RWPE1 (cell line): ENCODE measurements at regions not wholly inside any gene's neighbourhood (a gene's known extent, or its start where the extent isn't known, plus 50 kb on each side); places are given as distances from the start of the nearest gene placed in this dataset.

ENCODE experiments used
- CTCF ChIA-PET: fragments of 350-600 bp; sonication (Branson Sonifier 250); formaldehyde crosslinking; extraction: SDS; loops from one replicate; lab custom pipeline; 2021; lab: Yijun Ruan, JAX
- POLR2A ChIA-PET: fragments of 400-600 bp; formaldehyde crosslinking; extraction: SDS; loops from one replicate; lab custom pipeline; 2020; ENCODE audit warnings: antibody characterized with exemption; ENCODE audit not compliant: low non-redundant PET; lab: Yijun Ruan, JAX
- DNase-seq: peaks from one replicate; pipeline ENCODE4 v3.0.0; 2012; ENCODE audit warnings: low spot score
- H3K27ac ChIP-seq: fragments of 450-650 bp; 2 replicates; pipeline ENCODE4 v1.5.1; 2017
- TF ChIP-seq, protein P1 (sequence below): fragments of 450-650 bp; conservative IDR thresholded peaks from 2 replicates; pipeline ENCODE4 v1.5.1; 2017; ENCODE audit warnings: low read depth, mild to moderate bottlenecking

DNA sequence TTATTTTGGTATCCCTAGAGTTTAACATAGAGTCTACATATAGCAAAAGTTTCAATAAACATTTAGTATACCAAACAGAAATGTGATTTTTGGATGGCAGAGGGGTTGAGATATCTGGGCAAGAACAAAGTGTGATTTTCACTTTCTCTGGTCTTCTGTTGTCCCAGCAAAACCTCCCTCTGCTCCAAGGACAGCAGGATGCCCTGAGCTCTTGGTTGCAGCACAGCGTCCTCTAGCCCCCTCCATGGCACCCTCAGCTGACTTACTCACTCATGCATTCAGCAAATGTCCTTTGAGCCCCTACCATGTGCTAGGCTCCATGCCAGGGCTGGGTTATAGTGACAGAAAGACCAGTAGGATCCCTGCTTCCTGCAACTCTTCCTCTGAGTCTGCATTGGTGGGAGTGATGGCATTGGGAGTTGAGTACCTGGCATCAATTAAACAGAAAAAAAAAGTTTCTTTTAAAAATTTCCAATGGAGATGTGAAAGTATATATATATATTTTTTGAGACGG lies 104.8 kb upstream of the UBL3 start:
- POLR2A ChIA-PET = no interaction called here
- TF ChIP-seq, protein P1, sequence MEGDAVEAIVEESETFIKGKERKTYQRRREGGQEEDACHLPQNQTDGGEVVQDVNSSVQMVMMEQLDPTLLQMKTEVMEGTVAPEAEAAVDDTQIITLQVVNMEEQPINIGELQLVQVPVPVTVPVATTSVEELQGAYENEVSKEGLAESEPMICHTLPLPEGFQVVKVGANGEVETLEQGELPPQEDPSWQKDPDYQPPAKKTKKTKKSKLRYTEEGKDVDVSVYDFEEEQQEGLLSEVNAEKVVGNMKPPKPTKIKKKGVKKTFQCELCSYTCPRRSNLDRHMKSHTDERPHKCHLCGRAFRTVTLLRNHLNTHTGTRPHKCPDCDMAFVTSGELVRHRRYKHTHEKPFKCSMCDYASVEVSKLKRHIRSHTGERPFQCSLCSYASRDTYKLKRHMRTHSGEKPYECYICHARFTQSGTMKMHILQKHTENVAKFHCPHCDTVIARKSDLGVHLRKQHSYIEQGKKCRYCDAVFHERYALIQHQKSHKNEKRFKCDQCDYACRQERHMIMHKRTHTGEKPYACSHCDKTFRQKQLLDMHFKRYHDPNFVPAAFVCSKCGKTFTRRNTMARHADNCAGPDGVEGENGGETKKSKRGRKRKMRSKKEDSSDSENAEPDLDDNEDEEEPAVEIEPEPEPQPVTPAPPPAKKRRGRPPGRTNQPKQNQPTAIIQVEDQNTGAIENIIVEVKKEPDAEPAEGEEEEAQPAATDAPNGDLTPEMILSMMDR = no peak
- CTCF ChIA-PET = no interaction called here

DNA sequence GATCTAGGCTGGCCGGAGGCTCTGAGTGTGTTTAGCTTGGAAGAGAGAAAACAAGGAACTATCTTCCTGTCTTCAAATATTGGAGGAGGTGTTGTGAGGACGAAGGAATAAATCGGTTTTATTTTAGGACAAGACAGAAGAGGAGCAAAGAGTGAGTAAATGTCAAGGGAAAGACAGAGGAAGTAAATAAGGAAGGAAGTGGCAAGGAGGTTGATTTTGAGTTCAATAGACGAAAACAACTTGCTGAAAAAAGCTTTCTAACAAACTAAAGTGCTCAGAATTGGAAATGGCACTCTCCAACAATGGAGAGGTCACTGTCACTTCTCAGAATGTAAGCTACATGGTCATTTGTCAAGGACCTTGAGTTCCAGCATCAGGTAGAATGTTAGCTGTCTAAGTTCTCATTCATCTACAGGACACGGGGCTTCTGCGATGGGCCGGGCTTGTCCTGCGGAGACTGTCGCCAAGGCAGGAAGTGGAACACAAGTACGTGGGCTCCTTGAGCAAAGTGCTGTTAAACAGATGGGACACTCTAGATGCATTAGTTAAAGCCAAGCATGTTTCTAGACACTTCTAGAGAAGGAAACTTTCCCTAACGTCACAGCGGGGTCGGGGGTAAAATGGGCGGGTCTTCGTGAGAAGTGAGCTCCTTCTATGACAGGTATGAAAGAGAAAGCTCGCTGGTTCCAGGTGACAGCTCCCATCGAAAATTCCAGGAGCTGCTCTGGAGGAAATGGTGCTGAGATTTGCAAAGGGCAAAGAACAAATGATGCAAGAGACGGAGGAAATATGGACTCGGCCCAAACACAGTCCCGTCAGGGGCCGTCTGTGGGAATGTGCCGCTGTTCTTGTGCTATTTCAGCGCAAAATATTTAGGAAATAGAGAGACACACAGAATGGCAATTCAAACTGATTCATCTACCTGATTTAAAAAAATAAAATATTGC lies 103.9 kb upstream of the UBL3 start:
- DNase-seq = no peak
- POLR2A ChIA-PET = no interaction called here
- no peak overlapping the region for H3K27ac ChIP-seq
- CTCF ChIA-PET = interaction anchor here (0.6 to 1.2 kb wide), 2 partner anchors 10 to 183 kb away, joined by 3 read pairs; no protein-coding TSS in a partner anchor
- TF ChIP-seq, protein P1 = no peak

More for the DNA sequence above, 104.8 kb upstream of the UBL3 start:
- DNase-seq = no peak
- no peak overlapping the region for H3K27ac ChIP-seq

DNA sequence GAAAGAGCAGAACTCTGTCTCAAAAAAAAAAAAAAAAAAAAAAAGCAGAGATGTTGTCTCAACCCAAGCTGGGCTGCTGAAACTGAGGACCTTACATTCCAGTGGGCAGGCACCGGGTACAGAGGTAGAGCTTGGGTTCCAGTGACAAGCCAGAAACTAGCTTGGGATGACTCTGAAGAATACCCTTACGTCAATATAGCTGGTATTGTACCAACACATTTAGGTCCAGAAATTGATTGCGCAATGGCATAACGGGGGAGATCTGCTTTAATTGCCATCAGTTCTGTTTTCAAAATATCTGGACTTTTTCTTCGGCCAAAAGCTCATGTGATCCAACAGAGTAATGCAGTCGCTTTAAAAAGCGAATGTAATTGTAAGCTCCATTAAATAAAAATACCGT lies 103.1 kb upstream of the UBL3 start:
- CTCF ChIA-PET = interaction anchor here (0.6 to 1.2 kb wide), 3 partner anchors 11 to 182 kb away, joined by 3 to 7 read pairs (median 3); no protein-coding TSS in a partner anchor
- no peak for DNase-seq

DNA sequence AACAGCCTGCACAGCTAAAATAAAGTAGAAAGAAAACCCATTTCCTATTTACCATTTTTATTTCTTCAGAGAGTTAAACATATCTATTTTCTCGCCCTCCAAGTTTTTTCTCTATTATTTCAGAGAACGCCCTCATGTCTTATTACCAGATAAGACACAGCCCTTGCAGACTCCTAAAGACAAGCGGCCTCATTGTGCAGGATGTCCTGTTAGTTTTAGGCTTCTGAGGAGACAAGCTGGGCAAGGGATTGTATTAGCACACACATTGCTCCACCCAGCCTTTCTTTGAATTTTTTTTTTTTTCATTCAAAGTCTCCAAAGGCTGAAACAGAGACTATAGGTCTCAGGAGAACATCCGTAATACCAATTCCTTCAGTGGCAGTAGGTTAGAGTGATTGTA lies 101.8 kb upstream of the UBL3 start:
- CTCF ChIA-PET = no interaction called here
- no peak for DNase-seq

More for the DNA sequence above, 103.1 kb upstream of the UBL3 start:
- POLR2A ChIA-PET = no interaction called here
- TF ChIP-seq, protein P1 = no peak
- no peak overlapping the region for H3K27ac ChIP-seq

DNA sequence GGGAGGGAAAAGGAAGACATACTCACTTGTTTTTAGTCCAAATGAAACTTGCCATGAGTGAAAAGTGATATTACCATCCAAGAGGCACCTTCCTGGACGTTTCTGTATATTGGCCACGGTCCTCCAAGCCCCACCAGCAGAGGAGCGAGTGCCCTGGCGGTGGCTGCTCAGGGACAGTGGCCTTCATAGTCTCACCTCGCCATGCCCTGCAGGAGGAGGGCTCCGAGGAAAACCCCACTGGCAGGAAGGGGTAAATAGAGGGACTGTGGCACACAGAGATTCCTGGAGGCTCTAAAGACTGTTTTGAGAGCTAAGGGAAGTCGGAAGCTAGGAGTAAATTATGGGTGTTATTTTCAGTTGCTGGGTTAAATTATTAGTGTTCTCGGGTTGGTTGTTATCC lies 98.4 kb upstream of the UBL3 start:
- ChIA-PET CTCF (no interaction called here), POLR2A (no interaction called here)
- no peak overlapping the region for H3K27ac ChIP-seq
- no peak for DNase-seq
- TF ChIP-seq, protein P1 = no peak

More for the DNA sequence above, 101.8 kb upstream of the UBL3 start:
- H3K27ac ChIP-seq = no peak overlapping the region
- POLR2A ChIA-PET = no interaction called here
- TF ChIP-seq, protein P1 = no peak

DNA sequence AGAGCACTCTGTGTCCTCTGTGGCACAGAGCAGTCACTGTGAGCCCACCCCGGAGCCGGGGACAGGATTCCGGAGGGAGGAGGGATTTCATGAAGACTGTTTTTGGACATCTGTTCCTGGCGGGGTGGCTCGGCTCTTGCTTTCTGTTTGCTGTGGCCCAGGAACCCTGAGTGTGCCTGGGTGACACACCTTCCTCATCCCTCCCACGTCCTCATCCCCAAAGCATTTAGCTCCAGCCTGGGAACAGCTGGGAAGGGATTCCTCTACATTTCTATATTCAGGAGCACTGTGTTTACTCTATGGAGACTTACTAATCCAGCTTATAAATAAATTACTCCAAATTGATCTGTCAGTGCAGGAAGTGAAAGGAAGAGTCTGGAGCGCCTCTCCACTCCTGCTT lies 97.8 kb upstream of the UBL3 start:
- POLR2A ChIA-PET = no interaction called here
- TF ChIP-seq, protein P1 = no peak
- no peak for DNase-seq
- CTCF ChIA-PET = no interaction called here
- H3K27ac ChIP-seq = no peak overlapping the region
